ENCODE measurements at regions not wholly inside any gene's neighbourhood (a gene's known extent, or its start where the extent isn't known, plus 50 kb on each side); places are given as distances from the start of the nearest gene placed in this dataset.
"Not testable (repeated sequence)": the region's sequence is repeated elsewhere in the genome, so short reads cannot be mapped to it uniquely, and the experiment has no call there.

- no peak for DNase-seq
Measured at GRCh38 chr12:91267039-91267438, 84.4 kb upstream of the DCN start.

- peak in 1 of 3 experiments; percentile 72 for DNase-seq
Measured at GRCh38 chr12:91264178-91264577, 81.6 kb upstream of the DCN start.

- no peak for DNase-seq
Measured at GRCh38 chr12:91261820-91262676, 79.4 kb upstream of the DCN start.

- no peak for DNase-seq
Measured at GRCh38 chr12:91256411-91256810, 73.8 kb upstream of the DCN start.

GRCh38 chr12:91252341-91252740 lies 69.7 kb upstream of the DCN start:
- DNase-seq: no peak

GRCh38 chr12:91250273-91250665 lies 67.7 kb upstream of the DCN start:
- DNase-seq: no peak

- no peak for DNase-seq
Measured at GRCh38 chr12:91249518-91250272, 67.1 kb upstream of the DCN start.

GRCh38 chr12:91249054-91249453 lies 66.4 kb upstream of the DCN start:
- DNase-seq: no peak

GRCh38 chr12:91243177-91243576 lies 60.6 kb upstream of the DCN start:
- DNase-seq: not testable (repeated sequence)

GRCh38 chr12:91241756-91242155 lies 59.1 kb upstream of the DCN start:
- DNase-seq: no peak

- no peak for DNase-seq
Measured at GRCh38 chr12:91240386-91241095, 57.9 kb upstream of the DCN start.

GRCh38 chr12:91239481-91239880 lies 56.9 kb upstream of the DCN start:
- DNase-seq: no peak

Data from NCI-H1417 (cell line).